ENCODE measurements at regions not wholly inside any gene's neighbourhood (a gene's known extent, or its start where the extent isn't known, plus 50 kb on each side); places are given as distances from the start of the nearest gene placed in this dataset.

GRCh38 chr5:82417776-82418607 is 139.8 kb upstream of the RPS23 start:
- DNase-seq: no peak

- DNase-seq: no peak
Observed at GRCh38 chr5:82416512-82416911, 138.4 kb upstream of the RPS23 start.

- DNase-seq: no peak
Observed at GRCh38 chr5:82414041-82414388, 135.9 kb upstream of the RPS23 start.

GRCh38 chr5:82413302-82414040 is 135.3 kb upstream of the RPS23 start:
- DNase-seq: peak; percentile 73

- no peak for DNase-seq
Observed at GRCh38 chr5:82408033-82408432, 129.9 kb upstream of the RPS23 start.

- DNase-seq: peak; percentile 88
Observed at GRCh38 chr5:82406205-82406773, 128.1 kb upstream of the RPS23 start.

GRCh38 chr5:82405618-82406204 is 127.6 kb upstream of the RPS23 start:
- DNase-seq: peak; percentile 92

- DNase-seq: peak; percentile 77
Observed at GRCh38 chr5:82405161-82405560, 127.0 kb upstream of the RPS23 start.

GRCh38 chr5:82404382-82404945 is 126.3 kb upstream of the RPS23 start:
- no peak for DNase-seq

- DNase-seq: no peak
Observed at GRCh38 chr5:82403724-82404123, 125.6 kb upstream of the RPS23 start.

GRCh38 chr5:82403026-82403425 is 124.9 kb upstream of the RPS23 start:
- no peak for DNase-seq

GRCh38 chr5:82399111-82399510 is 121.0 kb upstream of the RPS23 start:
- DNase-seq: no peak

- no peak for DNase-seq
Observed at GRCh38 chr5:82397741-82398320, 119.7 kb upstream of the RPS23 start.

- peak; percentile 89 for DNase-seq
Observed at GRCh38 chr5:82396871-82397514, 118.8 kb upstream of the RPS23 start.

GRCh38 chr5:82396396-82396795 is 118.2 kb upstream of the RPS23 start:
- no peak for DNase-seq

- DNase-seq: no peak
Observed at GRCh38 chr5:82393951-82394350, 115.8 kb upstream of the RPS23 start.

GRCh38 chr5:82390088-82390487 is 111.9 kb upstream of the RPS23 start:
- DNase-seq: no peak

GRCh38 chr5:82389347-82389746 is 111.2 kb upstream of the RPS23 start:
- no peak for DNase-seq

GRCh38 chr5:82388181-82388580 is 110.0 kb upstream of the RPS23 start:
- DNase-seq: peak; percentile 39

- DNase-seq: no peak
Observed at GRCh38 chr5:82387819-82388166, 109.6 kb upstream of the RPS23 start.

- DNase-seq: no peak
Observed at GRCh38 chr5:82387001-82387818, 109.1 kb upstream of the RPS23 start.

GRCh38 chr5:82386576-82386975 is 108.4 kb upstream of the RPS23 start:
- peak; percentile 48 for DNase-seq
